K562 (cell line): ENCODE measurements at regions not wholly inside any gene's neighbourhood (a gene's known extent, or its start where the extent isn't known, plus 50 kb on each side); places are given as distances from the start of the nearest gene placed in this dataset.

Source experiments
- ARID1B ChIP-seq: fragments of 450-650 bp; IDR thresholded peaks from 2 replicates; pipeline ENCODE4 v1.6.1; 2016; ENCODE audit warnings: antibody characterized with exemption, mild to moderate bottlenecking, inconsistent platforms
- CXXC5 ChIP-seq: fragments of 250-450 bp; sonication (Bioruptor Pico); IDR thresholded peaks from 2 replicates; pipeline ENCODE4 v1.8.0; 2022; ENCODE audit warnings: inconsistent platforms, mild to moderate bottlenecking, moderate library complexity
- DPF2 ChIP-seq: fragments of 450-650 bp; IDR thresholded peaks from 2 replicates; pipeline ENCODE4 v1.6.1; 2016
- MTA2 ChIP-seq: fragments of 450-650 bp; IDR thresholded peaks from 2 replicates; pipeline ENCODE4 v1.6.1; 2016; ENCODE audit warnings: low read depth
- NCOR1 ChIP-seq: fragments of 450-650 bp; IDR thresholded peaks from 2 replicates; pipeline ENCODE4 v1.6.1; 2016; ENCODE audit warnings: mild to moderate bottlenecking, moderate library complexity
- NFIC ChIP-seq: fragments of 450-650 bp; IDR thresholded peaks from 2 replicates; pipeline ENCODE4 v1.6.1; 2017; ENCODE audit warnings: mild to moderate bottlenecking, inconsistent platforms
- POLR2A ChIP-seq: fragments of 450-650 bp; conservative IDR thresholded peaks from 2 replicates; pipeline ENCODE4 v1.6.1; 2016
- RBFOX2 ChIP-seq: fragments of 200-400 bp; formaldehyde crosslinking; IDR thresholded peaks from 2 replicates; pipeline ENCODE4 v1.6.1; 2017; ENCODE audit warnings: low read depth, mild to moderate bottlenecking, low read length, moderate library complexity
- TEAD4 ChIP-seq, 2 experiments: sonication (generic) in 1 of 2; formaldehyde crosslinking in 1 of 2; IDR thresholded peaks; 2 replicates each; pipeline versions ENCODE4 v1.6.1 to v1.8.0; 2012 to 2022; ENCODE audit warnings: borderline replicate concordance in 1 of 2, inconsistent platforms in 1 of 2, low read length in 1 of 2, mild to moderate bottlenecking in 1 of 2, missing genetic modification reagents in 1 of 2
- ZC3H11A ChIP-seq: IDR thresholded peaks from 2 replicates; pipeline ENCODE4 v1.6.1; 2012; ENCODE audit warnings: low read depth, low read length, improper control_type of control experiment
- TF ChIP-seq, protein P1 (sequence below), 2 experiments: IDR thresholded peaks in 1 of 2; conservative IDR thresholded peaks in 1 of 2; 2 replicates each; pipeline ENCODE4 v1.6.1; 2016; ENCODE audit warnings: low read depth in 2 of 2, mild to moderate bottlenecking in 1 of 2, missing compliant biosample characterization in 1 of 2, missing genetic modification characterization in 1 of 2, moderate library complexity in 1 of 2
- TF ChIP-seq, protein P2 (sequence below): sonication (generic); IDR thresholded peaks from 2 replicates; pipeline ENCODE4 v1.6.1; 2016
- TF ChIP-seq, protein P3 (sequence below): fragments of 450-650 bp; IDR thresholded peaks from 2 replicates; pipeline ENCODE4 v1.6.1; 2016; ENCODE audit warnings: low read depth

DNA sequence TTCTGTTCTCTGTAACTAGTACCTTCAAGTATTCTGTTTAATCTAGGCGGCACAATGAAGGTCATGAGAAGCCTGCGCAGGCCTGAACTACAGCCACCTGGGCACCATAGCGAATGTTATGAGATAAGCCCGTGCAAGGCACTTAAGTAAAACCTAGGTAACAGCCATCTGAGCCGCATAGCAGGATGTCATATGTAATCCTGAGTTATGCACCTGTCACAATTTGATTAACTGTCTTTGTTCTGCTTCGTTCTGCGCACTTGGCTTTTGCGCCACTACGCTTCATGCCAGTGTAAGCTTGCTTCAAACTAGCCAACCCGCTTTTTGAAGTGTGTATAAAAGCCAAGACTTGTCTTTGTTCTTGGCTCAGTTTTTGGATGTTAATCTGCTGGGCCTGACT lies 449.8 kb downstream of the KCNJ18 start (continued):
- TF ChIP-seq DPF2 (0 out of 2 replicates have a peak, but pooled peaks have one; percentile 44), POLR2A (no peak), CXXC5 (CRISPR knock-in tag) (peak; percentile 59), MTA2 (no peak), NFIC (peak; percentile 14; the same call in 1 of the 2 replicates), TEAD4 (IDR thresholded peaks at IDR 0.05; ENCODE audit: low read length) (peak; percentile 81), TEAD4 (CRISPR knock-in tag; IDR thresholded peaks at IDR 0.05; ENCODE audit: borderline replicate concordance) (no peak), NCOR1 (peak; percentile 48; the same call in 1 of the 2 replicates), ARID1B (peak; percentile 63), ZC3H11A (no peak), RBFOX2 (no peak)
- TF ChIP-seq, protein P1, sequence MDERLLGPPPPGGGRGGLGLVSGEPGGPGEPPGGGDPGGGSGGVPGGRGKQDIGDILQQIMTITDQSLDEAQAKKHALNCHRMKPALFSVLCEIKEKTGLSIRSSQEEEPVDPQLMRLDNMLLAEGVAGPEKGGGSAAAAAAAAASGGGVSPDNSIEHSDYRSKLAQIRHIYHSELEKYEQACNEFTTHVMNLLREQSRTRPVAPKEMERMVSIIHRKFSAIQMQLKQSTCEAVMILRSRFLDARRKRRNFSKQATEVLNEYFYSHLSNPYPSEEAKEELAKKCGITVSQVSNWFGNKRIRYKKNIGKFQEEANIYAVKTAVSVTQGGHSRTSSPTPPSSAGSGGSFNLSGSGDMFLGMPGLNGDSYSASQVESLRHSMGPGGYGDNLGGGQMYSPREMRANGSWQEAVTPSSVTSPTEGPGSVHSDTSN (CRISPR knock-in tag; IDR thresholded peaks at IDR 0.05; ENCODE audit: low read depth): peak; percentile 67
- TF ChIP-seq, protein P1 (tag; conservative IDR thresholded peaks at IDR 0.05; ENCODE audit: low read depth): peak; percentile 97
- TF ChIP-seq, protein P2, sequence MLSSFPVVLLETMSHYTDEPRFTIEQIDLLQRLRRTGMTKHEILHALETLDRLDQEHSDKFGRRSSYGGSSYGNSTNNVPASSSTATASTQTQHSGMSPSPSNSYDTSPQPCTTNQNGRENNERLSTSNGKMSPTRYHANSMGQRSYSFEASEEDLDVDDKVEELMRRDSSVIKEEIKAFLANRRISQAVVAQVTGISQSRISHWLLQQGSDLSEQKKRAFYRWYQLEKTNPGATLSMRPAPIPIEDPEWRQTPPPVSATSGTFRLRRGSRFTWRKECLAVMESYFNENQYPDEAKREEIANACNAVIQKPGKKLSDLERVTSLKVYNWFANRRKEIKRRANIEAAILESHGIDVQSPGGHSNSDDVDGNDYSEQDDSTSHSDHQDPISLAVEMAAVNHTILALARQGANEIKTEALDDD: peak; percentile 82; the same call in 1 of the 2 replicates
- TF ChIP-seq, protein P3, sequence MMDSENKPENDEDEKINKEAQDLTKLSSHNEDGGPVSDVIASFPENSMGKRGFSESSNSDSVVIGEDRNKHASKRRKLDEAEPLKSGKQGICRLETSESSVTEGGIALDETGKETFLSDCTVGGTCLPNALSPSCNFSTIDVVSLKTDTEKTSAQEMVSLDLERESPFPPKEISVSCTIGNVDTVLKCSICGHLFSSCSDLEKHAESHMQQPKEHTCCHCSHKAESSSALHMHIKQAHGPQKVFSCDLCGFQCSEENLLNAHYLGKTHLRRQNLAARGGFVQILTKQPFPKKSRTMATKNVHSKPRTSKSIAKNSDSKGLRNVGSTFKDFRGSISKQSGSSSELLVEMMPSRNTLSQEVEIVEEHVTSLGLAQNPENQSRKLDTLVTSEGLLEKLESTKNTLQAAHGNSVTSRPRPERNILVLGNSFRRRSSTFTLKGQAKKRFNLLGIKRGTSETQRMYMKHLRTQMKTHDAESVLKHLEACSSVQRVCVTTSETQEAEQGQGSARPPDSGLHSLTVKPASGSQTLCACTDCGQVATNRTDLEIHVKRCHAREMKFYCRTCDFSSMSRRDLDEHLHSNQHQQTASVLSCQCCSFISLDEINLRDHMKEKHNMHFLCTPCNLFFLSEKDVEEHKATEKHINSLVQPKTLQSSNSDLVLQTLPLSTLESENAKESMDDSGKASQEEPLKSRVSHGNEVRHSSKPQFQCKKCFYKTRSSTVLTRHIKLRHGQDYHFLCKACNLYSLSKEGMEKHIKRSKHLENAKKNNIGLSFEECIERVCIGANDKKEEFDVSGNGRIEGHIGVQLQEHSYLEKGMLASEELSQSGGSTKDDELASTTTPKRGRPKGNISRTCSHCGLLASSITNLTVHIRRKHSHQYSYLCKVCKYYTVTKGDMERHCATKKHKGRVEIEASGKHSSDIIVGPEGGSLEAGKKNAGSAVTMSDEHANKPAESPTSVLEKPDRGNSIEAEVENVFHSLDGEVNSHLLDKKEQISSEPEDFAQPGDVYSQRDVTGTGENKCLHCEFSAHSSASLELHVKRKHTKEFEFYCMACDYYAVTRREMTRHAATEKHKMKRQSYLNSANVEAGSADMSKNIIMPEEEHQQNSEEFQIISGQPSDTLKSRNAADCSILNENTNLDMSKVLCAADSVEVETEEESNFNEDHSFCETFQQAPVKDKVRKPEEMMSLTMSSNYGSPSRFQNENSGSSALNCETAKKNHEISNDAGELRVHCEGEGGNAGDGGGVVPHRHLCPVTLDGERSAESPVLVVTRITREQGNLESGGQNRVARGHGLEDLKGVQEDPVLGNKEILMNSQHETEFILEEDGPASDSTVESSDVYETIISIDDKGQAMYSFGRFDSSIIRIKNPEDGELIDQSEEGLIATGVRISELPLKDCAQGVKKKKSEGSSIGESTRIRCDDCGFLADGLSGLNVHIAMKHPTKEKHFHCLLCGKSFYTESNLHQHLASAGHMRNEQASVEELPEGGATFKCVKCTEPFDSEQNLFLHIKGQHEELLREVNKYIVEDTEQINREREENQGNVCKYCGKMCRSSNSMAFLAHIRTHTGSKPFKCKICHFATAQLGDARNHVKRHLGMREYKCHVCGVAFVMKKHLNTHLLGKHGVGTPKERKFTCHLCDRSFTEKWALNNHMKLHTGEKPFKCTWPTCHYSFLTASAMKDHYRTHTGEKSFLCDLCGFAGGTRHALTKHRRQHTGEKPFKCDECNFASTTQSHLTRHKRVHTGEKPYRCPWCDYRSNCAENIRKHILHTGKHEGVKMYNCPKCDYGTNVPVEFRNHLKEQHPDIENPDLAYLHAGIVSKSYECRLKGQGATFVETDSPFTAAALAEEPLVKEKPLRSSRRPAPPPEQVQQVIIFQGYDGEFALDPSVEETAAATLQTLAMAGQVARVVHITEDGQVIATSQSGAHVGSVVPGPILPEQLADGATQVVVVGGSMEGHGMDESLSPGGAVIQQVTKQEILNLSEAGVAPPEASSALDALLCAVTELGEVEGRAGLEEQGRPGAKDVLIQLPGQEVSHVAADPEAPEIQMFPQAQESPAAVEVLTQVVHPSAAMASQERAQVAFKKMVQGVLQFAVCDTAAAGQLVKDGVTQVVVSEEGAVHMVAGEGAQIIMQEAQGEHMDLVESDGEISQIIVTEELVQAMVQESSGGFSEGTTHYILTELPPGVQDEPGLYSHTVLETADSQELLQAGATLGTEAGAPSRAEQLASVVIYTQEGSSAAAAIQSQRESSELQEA: no peak
